Subcutaneous abdominal adipose tissue (tissue), 5 donors: ENCODE measurements at regions not wholly inside any gene's neighbourhood (a gene's known extent, or its start where the extent isn't known, plus 50 kb on each side); places are given as distances from the start of the nearest gene placed in this dataset.

ENCODE experiments used
- H3K27ac ChIP-seq: one replicate; pipeline ENCODE4 v1.7.0; 2013; ENCODE audit warnings: low read depth, mild to moderate bottlenecking, inconsistent platforms, low read length, moderate library complexity
- H3K27me3 ChIP-seq, 5 donors: one replicate each; pipeline ENCODE4 v1.7.0; 2013; ENCODE audit warnings: low read length in 5 of 5, inconsistent platforms in 1 of 5; ENCODE audit not compliant: control insufficient read depth in 5 of 5, insufficient read depth in 4 of 5
- H3K36me3 ChIP-seq, 5 donors: one replicate each; pipeline ENCODE4 v1.7.0; 2013; ENCODE audit warnings: low read length in 5 of 5; ENCODE audit not compliant: control insufficient read depth in 5 of 5, insufficient read depth in 5 of 5
- H3K4me1 ChIP-seq, 5 donors: one replicate each; pipeline ENCODE4 v1.7.0; 2013; ENCODE audit warnings: low read length in 5 of 5, mild to moderate bottlenecking in 3 of 5, moderate library complexity in 1 of 5; ENCODE audit not compliant: control insufficient read depth in 5 of 5, insufficient read depth in 5 of 5
- H3K4me3 ChIP-seq, 5 donors: one replicate each; pipeline ENCODE4 v1.7.0; 2013; ENCODE audit warnings: low read length in 5 of 5, low read depth in 1 of 5
- H3K9ac ChIP-seq, 5 donors: one replicate each; pipeline ENCODE4 v1.7.0; 2013; ENCODE audit warnings: low read length in 5 of 5, mild to moderate bottlenecking in 4 of 5, moderate library complexity in 3 of 5
- H3K9me3 ChIP-seq, 5 donors: one replicate each; pipeline ENCODE4 v1.7.0; 2013; ENCODE audit warnings: low read length in 5 of 5; ENCODE audit not compliant: control insufficient read depth in 5 of 5
- donor health status: healthy.
- donor health status: healthy.
- donor health status: healthy.
- donor health status: healthy.
- donor health status: healthy.

GRCh38 chr10:124220971-124221355, 127.6 kb upstream of the CHST15 start:
- no peak overlapping the region for H3K27ac ChIP-seq

DNA sequence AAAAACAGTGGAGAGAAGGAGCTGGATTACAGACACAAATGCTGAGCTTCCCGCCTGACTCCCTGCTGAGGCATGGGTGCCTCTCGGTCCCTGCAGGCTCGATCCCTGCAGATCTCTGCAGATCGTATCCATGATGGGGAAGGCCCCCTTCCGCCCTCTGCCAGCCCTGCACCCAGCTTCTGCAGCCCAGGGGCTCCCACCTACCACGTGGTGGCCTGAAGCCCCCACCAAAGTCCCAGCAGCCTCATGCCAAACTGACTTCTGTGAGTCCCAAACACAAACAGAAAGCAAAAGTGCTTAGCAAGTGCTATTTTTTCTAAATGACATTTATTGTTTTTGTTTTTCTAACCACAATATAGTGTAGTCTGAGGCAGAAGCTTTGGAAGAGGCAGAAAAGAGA, 127.1 kb upstream of the CHST15 start:
- H3K4me1 ChIP-seq, result peaks cover 0 to 34% (median 13%) of the 10 kb centered on the region in 5 donors
- H3K9ac ChIP-seq, result no peak overlapping the region
- H3K27ac ChIP-seq, result no peak overlapping the region
- peak overlapping the region in 3 of 5 donors; percentile 17 to 49 (median 43) for H3K4me3 ChIP-seq
- H3K36me3 ChIP-seq, result no peaks in the 10 kb centered on the region
- peaks cover 0 to 15% (median 9%) of the 10 kb centered on the region in 5 donors for H3K27me3 ChIP-seq
- no peaks in the 10 kb centered on the region for H3K9me3 ChIP-seq

More at GRCh38 chr10:124220971-124221355, 127.6 kb upstream of the CHST15 start:
- no peaks in the 10 kb centered on the region for H3K9me3 ChIP-seq
- no peak overlapping the region for H3K9ac ChIP-seq
- peaks cover 0 to 34% (median 13%) of the 10 kb centered on the region in 5 donors for H3K4me1 ChIP-seq
- no peaks in the 10 kb centered on the region for H3K36me3 ChIP-seq
- peaks cover 0 to 15% (median 9%) of the 10 kb centered on the region in 5 donors for H3K27me3 ChIP-seq
- peak overlapping the region in 3 of 5 donors; percentile 17 to 49 (median 43) for H3K4me3 ChIP-seq

GRCh38 chr10:124219655-124220054, 126.3 kb upstream of the CHST15 start:
- Histone ChIP-seq H3K4me1 (peaks cover 0 to 34% (median 13%) of the 10 kb centered on the region in 5 donors), H3K9me3 (peaks cover 0 to 4% (median 0%) of the 10 kb centered on the region in 5 donors), H3K9ac (no peak overlapping the region), H3K27ac (no peak overlapping the region), H3K36me3 (no peaks in the 10 kb centered on the region), H3K4me3 (no peak overlapping the region), H3K27me3 (peaks cover 0 to 15% (median 9%) of the 10 kb centered on the region in 5 donors)

DNA sequence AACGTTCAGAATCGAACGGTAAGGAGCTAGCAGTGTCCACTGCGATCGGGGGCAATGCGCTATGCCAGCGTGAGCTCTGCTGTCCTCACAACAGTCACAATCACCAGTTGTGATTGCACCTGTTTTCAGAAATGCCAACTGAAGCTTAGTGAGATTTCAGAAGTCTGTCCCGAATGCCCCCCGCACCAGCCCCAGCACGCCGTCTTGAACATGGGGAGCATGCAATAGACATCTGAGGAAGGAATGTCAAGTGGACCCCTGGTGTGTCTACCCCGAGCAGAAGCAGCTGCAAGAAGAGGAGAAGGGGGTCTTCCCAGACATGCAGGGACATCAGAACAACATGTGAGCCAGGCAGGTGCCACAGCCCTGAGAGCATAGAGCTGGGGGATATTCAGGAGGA, 125.7 kb upstream of the CHST15 start:
- Histone ChIP-seq H3K9me3 (peaks cover 0 to 4% (median 0%) of the 10 kb centered on the region in 5 donors), H3K27me3 (peaks cover 0 to 15% (median 9%) of the 10 kb centered on the region in 5 donors), H3K9ac (no peak overlapping the region), H3K4me3 (no peak overlapping the region), H3K4me1 (peaks cover 0 to 34% (median 13%) of the 10 kb centered on the region in 5 donors), H3K36me3 (no peaks in the 10 kb centered on the region), H3K27ac (no peak overlapping the region)

DNA sequence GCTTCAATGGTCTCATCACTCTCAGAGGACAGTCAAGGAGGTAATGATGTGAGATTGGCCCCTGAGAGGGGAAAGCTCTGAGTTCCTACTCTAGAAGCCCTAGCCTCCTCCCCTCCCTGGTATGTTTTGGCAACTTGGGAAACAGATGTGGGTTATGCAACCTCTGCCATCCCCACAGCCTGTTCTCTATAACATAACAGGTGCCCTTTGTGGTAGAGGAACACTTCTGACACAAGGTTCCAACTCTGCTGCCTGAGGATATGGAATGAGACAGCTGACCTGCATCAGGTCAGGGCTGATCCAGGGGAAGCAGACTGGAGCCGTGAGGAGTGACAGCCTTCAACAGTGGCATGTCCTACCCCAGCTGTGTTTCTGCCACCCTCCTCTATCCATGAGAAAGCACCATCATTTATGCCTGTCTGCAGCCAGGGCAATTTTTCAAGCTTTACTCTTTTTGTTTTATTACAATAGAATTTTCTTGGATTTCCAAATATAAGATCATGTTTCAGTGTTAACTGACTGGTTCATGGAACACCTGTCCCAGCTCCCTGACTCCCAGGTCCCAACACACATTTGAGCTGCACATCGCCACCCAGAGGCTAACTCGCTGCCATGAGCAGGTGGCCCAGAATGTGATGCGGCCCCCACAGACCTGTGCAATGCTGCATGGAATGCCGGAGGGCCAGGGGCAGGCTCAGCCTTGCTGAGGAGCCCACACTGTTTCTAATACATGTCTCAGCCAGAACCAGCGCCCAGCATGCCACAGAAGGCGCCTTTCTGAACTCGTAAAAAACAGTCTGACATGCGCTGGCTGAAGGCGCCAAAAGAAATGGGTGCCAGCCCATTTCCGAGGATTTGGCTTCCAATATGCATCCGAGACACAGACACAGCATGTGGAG, 124.8 kb upstream of the CHST15 start:
- peaks cover 0 to 34% (median 13%) of the 10 kb centered on the region in 5 donors for H3K4me1 ChIP-seq
- no peak overlapping the region for H3K27ac ChIP-seq
- no peak overlapping the region for H3K4me3 ChIP-seq
- no peaks in the 10 kb centered on the region for H3K36me3 ChIP-seq
- H3K27me3 ChIP-seq, result peaks cover 0 to 15% (median 9%) of the 10 kb centered on the region in 5 donors
- H3K9me3 ChIP-seq, result peaks cover 0 to 4% (median 0%) of the 10 kb centered on the region in 5 donors
- no peak overlapping the region for H3K9ac ChIP-seq

GRCh38 chr10:124217031-124217430, 123.6 kb upstream of the CHST15 start:
- Histone ChIP-seq H3K36me3 (no peaks in the 10 kb centered on the region), H3K9me3 (peaks cover 0 to 4% (median 1%) of the 10 kb centered on the region in 5 donors), H3K27ac (no peak overlapping the region), H3K27me3 (peaks cover 0 to 8% (median 4%) of the 10 kb centered on the region in 5 donors), H3K4me3 (peak overlapping the region in 1 of 5 donors; percentile 24), H3K4me1 (peaks cover 0 to 28% (median 13%) of the 10 kb centered on the region in 5 donors), H3K9ac (no peak overlapping the region)

- Histone ChIP-seq H3K4me1 (peaks cover 0 to 8% (median 0%) of the 10 kb centered on the region in 5 donors), H3K36me3 (no peaks in the 10 kb centered on the region), H3K27ac (no peak overlapping the region), H3K9me3 (peaks cover 0 to 11% (median 5%) of the 10 kb centered on the region in 5 donors), H3K4me3 (no peak overlapping the region), H3K27me3 (peaks cover 0 to 4% (median 2%) of the 10 kb centered on the region in 5 donors), H3K9ac (no peak overlapping the region)
These were observed 121.4 kb upstream of the CHST15 start for GRCh38 chr10:124214610-124215375.

GRCh38 chr10:124213899-124214510, 120.6 kb upstream of the CHST15 start:
- no peak overlapping the region for H3K4me3 ChIP-seq
- H3K27ac ChIP-seq, result no peak overlapping the region
- H3K4me1 ChIP-seq, result peaks cover 0 to 8% (median 0%) of the 10 kb centered on the region in 5 donors
- peaks cover 0 to 4% (median 3%) of the 10 kb centered on the region in 5 donors for H3K27me3 ChIP-seq
- no peaks in the 10 kb centered on the region for H3K36me3 ChIP-seq
- H3K9ac ChIP-seq, result no peak overlapping the region
- H3K9me3 ChIP-seq, result peaks cover 0 to 11% (median 5%) of the 10 kb centered on the region in 5 donors

DNA sequence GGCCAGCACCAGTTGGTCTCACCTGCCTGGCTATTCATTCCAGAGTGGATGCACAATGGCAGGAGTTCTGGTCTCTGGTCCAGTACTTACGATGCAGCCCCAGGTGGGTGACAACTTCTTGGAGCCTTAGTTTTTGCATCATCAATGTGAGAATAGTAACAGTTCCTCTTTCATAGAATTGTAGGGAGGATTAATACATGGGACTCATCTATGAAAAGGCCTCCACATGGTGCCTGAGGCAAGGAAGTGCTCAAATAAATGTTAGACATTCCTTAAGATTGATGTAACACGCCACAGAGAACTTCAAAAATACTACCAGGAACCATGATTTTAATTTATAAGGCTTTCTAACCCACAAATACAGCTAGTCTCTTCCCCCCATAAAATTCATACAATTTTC, 120.1 kb upstream of the CHST15 start:
- no peaks in the 10 kb centered on the region for H3K36me3 ChIP-seq
- H3K27me3 ChIP-seq, result peaks cover 0 to 4% (median 3%) of the 10 kb centered on the region in 5 donors
- no peak overlapping the region for H3K27ac ChIP-seq
- no peak overlapping the region for H3K4me3 ChIP-seq
- no peak overlapping the region for H3K9ac ChIP-seq
- H3K4me1 ChIP-seq, result peaks cover 0 to 8% (median 0%) of the 10 kb centered on the region in 5 donors
- peaks cover 0 to 11% (median 5%) of the 10 kb centered on the region in 5 donors for H3K9me3 ChIP-seq
